IMR-90 (cell line): ENCODE measurements at regions not wholly inside any gene's neighbourhood (a gene's known extent, or its start where the extent isn't known, plus 50 kb on each side); places are given as distances from the start of the nearest gene placed in this dataset.

Experiments used
- CTCF ChIP-seq: conservative IDR thresholded peaks from 2 replicates; pipeline ENCODE4 v1.5.1; 2012; ENCODE audit warnings: mild to moderate bottlenecking, low read depth, low read length, improper control_type of control experiment
- MAZ ChIP-seq: IDR thresholded peaks from 2 replicates; pipeline ENCODE4 v1.6.1; 2012; ENCODE audit warnings: low read depth, mild to moderate bottlenecking, low read length, improper control_type of control experiment, moderate library complexity, borderline replicate concordance
- RAD21 ChIP-seq: IDR thresholded peaks from 2 replicates; pipeline ENCODE4 v1.6.1; 2012; ENCODE audit warnings: low read length, improper control_type of control experiment

GRCh38 chr14:48710133-48710532 is 876.0 kb downstream of the RPS29 start:
- TF ChIP-seq CTCF, result no peak
- TF ChIP-seq RAD21, result no peak
- TF ChIP-seq MAZ, result no peak
